Psoas muscle (tissue), 7 donors: ENCODE measurements at regions not wholly inside any gene's neighbourhood (a gene's known extent, or its start where the extent isn't known, plus 50 kb on each side); places are given as distances from the start of the nearest gene placed in this dataset.

Experiments used
- ATAC-seq, 4 donors: fragments of 200-7000 bp; cut with Tn5 transposase; one replicate each; pipeline ENCODE4 v1.9.1; 2020; ENCODE audit warnings: moderate library complexity in 3 of 4, mild to moderate bottlenecking in 2 of 4
- DNase-seq, 2 donors: peaks; one replicate each; pipeline ENCODE4 v3.0.0-alpha.2; 2020
- H3K27ac ChIP-seq: fragments of 200-600 bp; one replicate; pipeline ENCODE4 v1.8.0; 2022
- H3K27me3 ChIP-seq, 3 donors: fragments of 200-600 bp in 1 of 3; one replicate each; pipeline versions ENCODE4 v1.6.1 to v1.8.0; 2013 to 2022; ENCODE audit warnings: low read length in 2 of 3, mild to moderate bottlenecking in 2 of 3, moderate library complexity in 1 of 3; ENCODE audit not compliant: insufficient read depth in 3 of 3
- H3K36me3 ChIP-seq, 2 donors: fragments of 200-600 bp in 1 of 2; one replicate each; pipeline versions ENCODE4 v1.6.1 to v1.8.0; 2013 to 2022; ENCODE audit warnings: low read depth in 1 of 2, mild to moderate bottlenecking in 1 of 2, moderate library complexity in 1 of 2; ENCODE audit not compliant: insufficient read depth in 1 of 2
- H3K4me1 ChIP-seq: fragments of 200-600 bp; one replicate; pipeline ENCODE4 v1.8.0; 2022
- H3K4me3 ChIP-seq: fragments of 200-600 bp; one replicate; pipeline ENCODE4 v1.8.0; 2022; ENCODE audit warnings: mild to moderate bottlenecking
- H3K9me3 ChIP-seq: fragments of 200-600 bp; one replicate; pipeline ENCODE4 v1.8.0; 2022
- WGBS, 3 donors: extraction: QIAGEN DNeasy Blood & Tissue Kit; methylation state at CpG; one replicate each; pipeline versions ENCODE4 v1.1.6 to v1.1.7; 2013; 5-methylcytosine and 5-hydroxymethylcytosine counted together
- intact Hi-C, 2 donors: fragments of 100-400 bp; cut with DNase I; formaldehyde crosslinking; loops; one replicate each; pipeline versions ENCODE4 v1.11.0 to v1.14.2; 2022
- TF ChIP-seq, protein P1 (sequence below): fragments of 200-600 bp; IDR thresholded peaks from one replicate; pipeline ENCODE4 v1.8.0; 2022; ENCODE audit warnings: antibody characterized with exemption
- donor health status: healthy with polysubstance abuse.
- donor health status: DM: no; HTN: no; CAD: no; lungs with moderate emphysema.
- donor health status: Bipolar disorder and iron deficiency.
- donor health status: healthy.
- donor health status: DM: yes; HTN: yes; CAD: no.
- donor health status: DM: no; HTN: no; CAD: no.
- donor health status: DM: yes; HTN: yes; CAD: no.

DNA sequence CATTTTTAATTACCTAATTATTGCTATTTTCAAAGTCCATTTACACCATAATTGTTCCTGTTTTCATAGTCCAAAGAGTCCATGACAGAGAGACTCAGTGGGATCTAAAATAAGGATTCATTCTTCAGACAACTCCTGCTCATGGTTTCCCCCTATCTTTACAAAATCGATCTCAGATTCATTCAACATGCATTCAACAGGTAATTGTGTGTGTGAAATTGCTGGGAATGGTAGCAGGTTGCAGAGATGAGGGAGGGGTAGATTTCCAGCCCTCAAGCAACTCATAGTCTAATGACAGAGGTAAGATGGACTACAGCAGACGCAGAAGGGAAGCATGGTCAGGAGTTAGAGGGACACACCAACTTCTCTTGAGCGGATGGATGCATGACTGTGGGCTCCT, 138.1 kb downstream of the TSHZ3 start:
- ATAC-seq (no peak), DNase-seq (no peak)
- no peaks in the 10 kb centered on the region for H3K4me1 ChIP-seq
- H3K4me3 ChIP-seq, result no peak overlapping the region
- no peak overlapping the region for H3K27ac ChIP-seq
- intact Hi-C loops, result no loop called here
- H3K27me3 ChIP-seq, result no peaks in the 10 kb centered on the region
- TF ChIP-seq, protein P1, sequence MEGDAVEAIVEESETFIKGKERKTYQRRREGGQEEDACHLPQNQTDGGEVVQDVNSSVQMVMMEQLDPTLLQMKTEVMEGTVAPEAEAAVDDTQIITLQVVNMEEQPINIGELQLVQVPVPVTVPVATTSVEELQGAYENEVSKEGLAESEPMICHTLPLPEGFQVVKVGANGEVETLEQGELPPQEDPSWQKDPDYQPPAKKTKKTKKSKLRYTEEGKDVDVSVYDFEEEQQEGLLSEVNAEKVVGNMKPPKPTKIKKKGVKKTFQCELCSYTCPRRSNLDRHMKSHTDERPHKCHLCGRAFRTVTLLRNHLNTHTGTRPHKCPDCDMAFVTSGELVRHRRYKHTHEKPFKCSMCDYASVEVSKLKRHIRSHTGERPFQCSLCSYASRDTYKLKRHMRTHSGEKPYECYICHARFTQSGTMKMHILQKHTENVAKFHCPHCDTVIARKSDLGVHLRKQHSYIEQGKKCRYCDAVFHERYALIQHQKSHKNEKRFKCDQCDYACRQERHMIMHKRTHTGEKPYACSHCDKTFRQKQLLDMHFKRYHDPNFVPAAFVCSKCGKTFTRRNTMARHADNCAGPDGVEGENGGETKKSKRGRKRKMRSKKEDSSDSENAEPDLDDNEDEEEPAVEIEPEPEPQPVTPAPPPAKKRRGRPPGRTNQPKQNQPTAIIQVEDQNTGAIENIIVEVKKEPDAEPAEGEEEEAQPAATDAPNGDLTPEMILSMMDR, result no peak
- no peaks in the 10 kb centered on the region for H3K36me3 ChIP-seq
- WGBS, 3 donors, result 88 to 97% (median 91%) methylated on average over 3 of the region's 3 CpGs
- no peaks in the 10 kb centered on the region for H3K9me3 ChIP-seq

- Histone ChIP-seq H3K9me3 (no peaks in the 10 kb centered on the region), H3K4me3 (no peak overlapping the region), H3K27me3 (no peaks in the 10 kb centered on the region), H3K4me1 (no peaks in the 10 kb centered on the region), H3K27ac (no peak overlapping the region), H3K36me3 (no peaks in the 10 kb centered on the region)
- WGBS, 3 donors, result 93 to 100% (median 95%) methylated on average over 2 of the region's 2 CpGs
- intact Hi-C loops, result no loop called here
- ATAC-seq (no peak), DNase-seq (no peak)
- TF ChIP-seq, protein P1, result no peak
Measured at GRCh38 chr19:31205887-31206518, 143.2 kb downstream of the TSHZ3 start.

DNA sequence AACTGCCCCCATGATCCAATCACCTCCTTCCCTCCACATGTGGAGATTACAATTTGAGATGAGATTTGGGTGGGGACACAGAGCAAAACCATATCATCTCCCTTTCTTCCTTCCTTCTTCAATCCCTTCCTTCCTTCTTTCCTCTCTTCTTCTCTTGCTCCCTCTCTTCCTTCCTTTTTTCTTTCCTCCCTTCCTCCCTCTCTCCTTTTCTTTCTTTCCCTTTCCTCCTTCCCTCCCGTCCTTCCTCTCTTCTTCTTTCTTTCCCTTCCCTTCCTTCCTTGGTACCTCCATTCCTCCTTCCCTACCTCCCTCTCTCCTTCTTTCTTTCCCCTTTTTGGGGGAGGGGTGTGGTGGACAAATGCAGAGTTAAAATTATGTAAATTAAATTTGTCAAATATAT, 145.1 kb downstream of the TSHZ3 start:
- H3K4me3 ChIP-seq, result no peak overlapping the region
- H3K27me3 ChIP-seq, result no peaks in the 10 kb centered on the region
- ATAC-seq (no peak), DNase-seq (no peak)
- no peaks in the 10 kb centered on the region for H3K4me1 ChIP-seq
- intact Hi-C loops, result no loop called here
- H3K27ac ChIP-seq, result no peak overlapping the region
- H3K36me3 ChIP-seq, result no peaks in the 10 kb centered on the region
- no peaks in the 10 kb centered on the region for H3K9me3 ChIP-seq
- TF ChIP-seq, protein P1, result no peak
- 69 to 75% (median 73%) methylated on average over 1 of the region's 1 CpG for WGBS, 3 donors

DNA sequence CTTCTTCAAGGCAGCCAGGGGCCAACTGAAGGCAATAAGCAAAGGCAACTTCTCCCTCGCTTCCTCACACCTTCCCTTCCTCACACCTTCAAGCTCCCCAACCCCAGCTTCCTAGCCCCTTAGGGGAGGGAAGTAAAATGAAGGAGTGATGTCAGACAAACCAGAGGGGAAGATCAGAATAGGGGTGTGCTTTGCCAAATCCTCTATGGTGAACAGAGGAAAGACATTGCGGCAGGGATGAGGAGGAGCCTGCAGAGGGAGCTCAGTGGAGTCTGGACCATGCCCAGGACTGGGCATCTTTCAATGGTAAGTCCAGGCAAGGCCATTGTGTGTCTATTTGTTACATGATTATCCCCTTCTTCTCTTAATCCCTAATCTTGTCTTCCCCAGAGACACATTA, 164.0 kb downstream of the TSHZ3 start:
- intact Hi-C loops, result no loop called here
- H3K36me3 ChIP-seq, result no peaks in the 10 kb centered on the region
- 79 to 89% (median 82%) methylated on average over 2 of the region's 2 CpGs for WGBS, 3 donors
- no peaks in the 10 kb centered on the region for H3K9me3 ChIP-seq
- no peaks in the 10 kb centered on the region for H3K27me3 ChIP-seq
- ATAC-seq (no peak), DNase-seq (no peak)
- H3K27ac ChIP-seq, result no peak overlapping the region
- no peaks in the 10 kb centered on the region for H3K4me1 ChIP-seq
- TF ChIP-seq, protein P1, result no peak
- no peak overlapping the region for H3K4me3 ChIP-seq

DNA sequence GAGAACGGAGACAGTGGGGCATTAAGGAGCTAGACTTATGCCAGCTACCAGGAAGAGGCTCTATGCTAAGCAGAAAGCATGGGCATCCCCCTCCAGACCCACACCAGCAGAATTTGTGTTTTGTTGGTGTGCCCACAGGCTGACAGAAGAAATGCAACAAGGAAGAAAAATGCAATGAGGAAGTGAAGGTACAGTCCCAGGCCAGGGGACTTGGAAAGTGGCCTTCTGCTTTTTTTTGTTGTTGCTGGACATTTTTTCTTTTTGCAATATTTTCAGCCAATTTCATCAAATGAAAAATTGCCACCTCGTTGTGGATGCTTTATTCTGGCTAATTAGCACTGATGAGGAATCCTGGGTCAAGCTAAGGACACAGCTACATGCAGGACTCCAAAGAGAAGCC, 167.7 kb downstream of the TSHZ3 start:
- TF ChIP-seq, protein P1, result no peak
- H3K27ac ChIP-seq, result no peak overlapping the region
- H3K4me3 ChIP-seq, result no peak overlapping the region
- DNase-seq, result no peak
- 69 to 77% (median 73%) methylated on average over 2 of the region's 2 CpGs for WGBS, 3 donors
- no peaks in the 10 kb centered on the region for H3K9me3 ChIP-seq
- intact Hi-C loops, result no loop called here
- no peak for ATAC-seq
- no peaks in the 10 kb centered on the region for H3K27me3 ChIP-seq
- H3K4me1 ChIP-seq, result no peaks in the 10 kb centered on the region
- no peaks in the 10 kb centered on the region for H3K36me3 ChIP-seq
